H9 (cell line): ENCODE measurements at regions not wholly inside any gene's neighbourhood (a gene's known extent, or its start where the extent isn't known, plus 50 kb on each side); places are given as distances from the start of the nearest gene placed in this dataset.

ENCODE experiments used
- DNase-seq: peaks from one replicate; pipeline ENCODE4 v3.0.0-alpha.2; 2017
- H2AFZ ChIP-seq: one replicate; pipeline ENCODE4 v1.6.1; 2013; ENCODE audit warnings: mild to moderate bottlenecking, low read length, control low read depth, moderate library complexity
- H2AK5ac ChIP-seq: 2 replicates; pipeline ENCODE4 v1.6.1; 2013; ENCODE audit warnings: low read length, control low read depth, mixed read lengths; ENCODE audit not compliant: insufficient read length
- H2BK120ac ChIP-seq: one replicate; pipeline ENCODE4 v1.6.1; 2013; ENCODE audit warnings: low read depth, mild to moderate bottlenecking, low read length, control low read depth, inconsistent platforms; ENCODE audit not compliant: poor library complexity, severe bottlenecking
- H2BK12ac ChIP-seq: 2 replicates; pipeline ENCODE4 v1.6.1; 2013; ENCODE audit warnings: low read length, control low read depth, mixed read lengths, low read depth; ENCODE audit not compliant: insufficient read length
- H2BK15ac ChIP-seq: 2 replicates; pipeline ENCODE4 v1.6.1; 2013; ENCODE audit warnings: low read depth, low read length, control low read depth
- H2BK20ac ChIP-seq: one replicate; pipeline ENCODE4 v1.6.1; 2013; ENCODE audit warnings: low read depth, mild to moderate bottlenecking, low read length, control low read depth, inconsistent platforms; ENCODE audit not compliant: poor library complexity, severe bottlenecking
- H2BK5ac ChIP-seq: 2 replicates; pipeline ENCODE4 v1.6.1; 2013; ENCODE audit warnings: low read length, control low read depth, mixed read lengths; ENCODE audit not compliant: insufficient read length
- H3K14ac ChIP-seq: 2 replicates; pipeline ENCODE4 v1.6.1; 2013; ENCODE audit warnings: low read length, control low read depth; ENCODE audit not compliant: insufficient read depth
- H3K18ac ChIP-seq: 2 replicates; pipeline ENCODE4 v1.6.1; 2013; ENCODE audit warnings: low read depth, mild to moderate bottlenecking, mixed read lengths, low read length, control low read depth; ENCODE audit not compliant: insufficient read length
- H3K23ac ChIP-seq: 2 replicates; pipeline ENCODE4 v1.6.1; 2013; ENCODE audit warnings: low read length, control low read depth, mixed read lengths, low read depth; ENCODE audit not compliant: insufficient read length
- H3K23me2 ChIP-seq: 2 replicates; pipeline ENCODE4 v1.6.1; 2013; ENCODE audit warnings: low read depth, mild to moderate bottlenecking, mixed read lengths, low read length, control low read depth; ENCODE audit not compliant: insufficient read length, poor library complexity, severe bottlenecking
- H3K27ac ChIP-seq: 2 replicates; pipeline ENCODE4 v1.5.1; 2013; ENCODE audit warnings: low read length, control low read depth, mixed read lengths, low read depth; ENCODE audit not compliant: insufficient read length
- H3K27me3 ChIP-seq: 2 replicates; pipeline ENCODE4 v1.6.1; 2013; ENCODE audit warnings: low read length, control low read depth, inconsistent platforms; ENCODE audit not compliant: insufficient read depth
- H3K4ac ChIP-seq: 2 replicates; pipeline ENCODE4 v1.6.1; 2013; ENCODE audit warnings: low read depth, mild to moderate bottlenecking, control low read depth, inconsistent platforms, low read length, moderate library complexity
- H3K4me1 ChIP-seq: 2 replicates; pipeline ENCODE4 v1.6.1; 2013; ENCODE audit warnings: low read length, control low read depth, inconsistent platforms; ENCODE audit not compliant: insufficient read depth
- H3K4me2 ChIP-seq: 2 replicates; pipeline ENCODE4 v1.6.1; 2013; ENCODE audit warnings: low read length, control low read depth, mixed read lengths; ENCODE audit not compliant: insufficient read length, insufficient read depth
- H3K56ac ChIP-seq: 2 replicates; pipeline ENCODE4 v1.6.1; 2013; ENCODE audit warnings: low read depth, mild to moderate bottlenecking, mixed read lengths, low read length, control low read depth; ENCODE audit not compliant: insufficient read length
- H3K79me1 ChIP-seq: 2 replicates; pipeline ENCODE4 v1.6.1; 2013; ENCODE audit warnings: low read depth, mild to moderate bottlenecking, moderate library complexity, low read length, control low read depth, inconsistent platforms; ENCODE audit not compliant: insufficient read depth, poor library complexity, severe bottlenecking
- H3K79me2 ChIP-seq: 2 replicates; pipeline ENCODE4 v1.6.1; 2013; ENCODE audit warnings: low read length, control low read depth, inconsistent platforms; ENCODE audit not compliant: insufficient read depth
- H3K9ac ChIP-seq: 2 replicates; pipeline ENCODE4 v1.6.1; 2013; ENCODE audit warnings: low read length, control low read depth, mixed read lengths; ENCODE audit not compliant: insufficient read length; ENCODE audit errors: extremely low read depth
- H3K9me3 ChIP-seq: one replicate; pipeline ENCODE4 v1.6.1; 2013; ENCODE audit warnings: low read depth, low read length, inconsistent platforms; ENCODE audit not compliant: control insufficient read depth
- H3T11ph ChIP-seq: one replicate; pipeline ENCODE4 v1.6.1; 2013; ENCODE audit warnings: mild to moderate bottlenecking, low read length, control low read depth, inconsistent platforms
- H4K20me1 ChIP-seq: one replicate; pipeline ENCODE4 v1.6.1; 2013; ENCODE audit not compliant: control insufficient read depth, insufficient read length, insufficient read depth
- H4K5ac ChIP-seq: 2 replicates; pipeline ENCODE4 v1.6.1; 2013; ENCODE audit warnings: low read depth, mild to moderate bottlenecking, mixed read lengths, low read length, control low read depth; ENCODE audit not compliant: insufficient read length
- H4K8ac ChIP-seq: replicated peaks from 2 replicates; pipeline ENCODE4 v1.6.1; 2013; ENCODE audit warnings: low read length, control low read depth, mixed read lengths, low read depth; ENCODE audit not compliant: insufficient read length
- H4K91ac ChIP-seq: 2 replicates; pipeline ENCODE4 v1.6.1; 2013; ENCODE audit warnings: low read depth, mild to moderate bottlenecking, moderate library complexity, mixed read lengths, low read length, control low read depth; ENCODE audit not compliant: insufficient read length
- H3K27ac Mint-ChIP-seq, 3 experiments: 2 replicates in 2 of 3; 3 replicates in 1 of 3; pipeline ENCODE4 v1.8.0; 2020 to 2021; ENCODE audit warnings: mixed read lengths in 3 of 3, mild to moderate bottlenecking in 1 of 3, moderate library complexity in 1 of 3
- H3K27me3 Mint-ChIP-seq: 2 replicates; pipeline ENCODE4 v1.8.0; 2021; ENCODE audit warnings: low read depth, mild to moderate bottlenecking, moderate library complexity, mixed read lengths
- H3K36me3 Mint-ChIP-seq, 3 experiments: 2 replicates in 2 of 3; 3 replicates in 1 of 3; pipeline ENCODE4 v1.8.0; 2020 to 2021; ENCODE audit warnings: low read depth in 3 of 3, mixed read lengths in 3 of 3; ENCODE audit not compliant: insufficient read depth in 1 of 3
- H3K4me1 Mint-ChIP-seq, 2 experiments: 2 replicates each; pipeline ENCODE4 v1.8.0; 2020; ENCODE audit warnings: mixed read lengths in 2 of 2
- H3K4me3 Mint-ChIP-seq, 2 experiments: 2 replicates in 1 of 2; 3 replicates in 1 of 2; pipeline ENCODE4 v1.8.0; 2020 to 2021; ENCODE audit warnings: mild to moderate bottlenecking in 2 of 2, mixed read lengths in 2 of 2, moderate library complexity in 1 of 2
- H3K9me3 Mint-ChIP-seq, 2 experiments: 2 replicates in 1 of 2; 3 replicates in 1 of 2; pipeline ENCODE4 v1.8.0; 2020; ENCODE audit warnings: mild to moderate bottlenecking in 2 of 2, mixed read lengths in 2 of 2, moderate library complexity in 1 of 2
- CTCF ChIP-seq: fragments of 200-600 bp; sonication (generic); conservative IDR thresholded peaks from 3 replicates; pipeline ENCODE4 v1.8.0; 2021; ENCODE audit warnings: antibody characterized with exemption, mild to moderate bottlenecking
- WGBS: extraction: QIAGEN DNeasy Blood & Tissue Kit; methylation state at CpG from one replicate; pipeline ENCODE4 v1.1.7; 2013; ENCODE audit warnings: missing lambda C conversion rate, low lambda C conversion rate, mixed read lengths; ENCODE audit not compliant: insufficient read length; ENCODE audit errors: extremely low coverage; 5-methylcytosine and 5-hydroxymethylcytosine counted together

DNA sequence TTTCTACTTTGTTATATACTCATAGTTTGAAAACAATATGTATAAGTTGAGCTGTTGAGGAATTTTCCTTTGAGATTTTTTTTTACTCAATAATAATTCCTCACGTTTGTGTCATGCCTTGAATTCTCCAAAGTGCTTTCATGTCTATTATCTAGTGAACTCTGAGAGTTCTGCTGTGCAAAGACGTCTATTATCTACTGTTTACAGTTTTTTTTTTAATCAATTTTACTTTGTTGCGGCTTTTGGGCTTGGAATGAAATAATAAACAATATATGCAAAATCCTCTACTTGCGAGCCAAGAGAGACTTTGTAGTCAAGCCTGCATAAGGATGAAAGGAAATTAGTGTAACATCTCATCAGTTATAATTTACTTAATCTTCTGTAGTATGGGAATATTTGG is 107.2 kb upstream of the FRMD6 start:
- H2BK5ac ChIP-seq = no peak overlapping the region
- Mint-ChIP-seq H3K4me1 (peaks cover 9 to 15% of the 10 kb centered on the region in 2 experiments), H3K9me3 (no peaks in the 10 kb centered on the region), H3K36me3 (no peaks in the 10 kb centered on the region), H3K27me3 (no peaks in the 10 kb centered on the region), H3K4me3 (no peak overlapping the region), H3K27ac (no peak overlapping the region)
- H3K23ac ChIP-seq = no peak overlapping the region
- H3K27me3 ChIP-seq = no peaks in the 10 kb centered on the region
- H2BK120ac ChIP-seq = no peak overlapping the region
- no peak overlapping the region for H2BK12ac ChIP-seq
- H3K14ac ChIP-seq = no peak overlapping the region
- H3K18ac ChIP-seq = no peak overlapping the region
- H3K4me1 ChIP-seq = peaks cover 4% of the 10 kb centered on the region; the same call in 1 of the 2 replicates
- no peak overlapping the region for H2AK5ac ChIP-seq
- H3K79me2 ChIP-seq = no peaks in the 10 kb centered on the region
- H2BK15ac ChIP-seq = no peak overlapping the region
- H3K23me2 ChIP-seq = no peaks in the 10 kb centered on the region
- H2BK20ac ChIP-seq = no peak overlapping the region
- H3T11ph ChIP-seq = no peak overlapping the region
- TF ChIP-seq CTCF = no peak
- H3K4ac ChIP-seq = no peak overlapping the region
- H3K9me3 ChIP-seq = no peaks in the 10 kb centered on the region
- no peak overlapping the region for H3K27ac ChIP-seq
- H4K8ac ChIP-seq = no peak overlapping the region
- no peak overlapping the region for H4K5ac ChIP-seq
- H3K56ac ChIP-seq = no peak overlapping the region
- H3K9ac ChIP-seq = no peak overlapping the region
- no peaks in the 10 kb centered on the region for H4K20me1 ChIP-seq
- no peak overlapping the region for H4K91ac ChIP-seq
- no peak for DNase-seq
- H2AFZ ChIP-seq = no peak overlapping the region
- H3K4me2 ChIP-seq = no peak overlapping the region
- H3K79me1 ChIP-seq = no peaks in the 10 kb centered on the region
- no CpG with 5 or more reads among the region's 4 CpGs for WGBS
